Panc1 (cell line): ENCODE measurements at regions not wholly inside any gene's neighbourhood (a gene's known extent, or its start where the extent isn't known, plus 50 kb on each side); places are given as distances from the start of the nearest gene placed in this dataset.
A peak's percentile ranks its signal among the peaks of the same experiment; 100 is the strongest.
"Not testable (repeated sequence)": the region's sequence is repeated elsewhere in the genome, so short reads cannot be mapped to it uniquely, and the experiment has no call there.

Source experiments
- ATAC-seq: fragments of 200-7000 bp; cut with Tn5 transposase; 2 replicates; pipeline ENCODE4 v1.9.1; 2020; ENCODE audit warnings: mild to moderate bottlenecking, moderate library complexity
- BruUV-seq: library from RNA; stranded (reverse); fragments of 400-500 nt; replicated peaks from 2 replicates; lab custom pipeline; 2021; lab: Mats Ljungman, UMichigan
- CTCF ChIA-PET: fragments of 300-600 bp; sonication (Branson Sonifier 250); formaldehyde crosslinking; loops from one replicate; lab custom pipeline; 2022; ENCODE audit warnings: antibody characterized with exemption; lab: Charles Lee
- POLR2A ChIA-PET: fragments of 300-600 bp; sonication (Branson Sonifier 250); formaldehyde crosslinking; loops from one replicate; lab custom pipeline; 2022; ENCODE audit warnings: antibody characterized with exemption; lab: Charles Lee
- DNase-seq: peaks from one replicate; pipeline ENCODE4 v3.0.0-alpha.2; 2010; ENCODE audit warnings: low read depth, low spot score
- H3K27ac ChIP-seq: 2 replicates; pipeline ENCODE4 v1.5.1; 2011; ENCODE audit warnings: mild to moderate bottlenecking, low read length, inconsistent platforms
- H3K27me3 ChIP-seq: fragments of 200-500 bp; sonication (Bioruptor generic); 2 replicates; pipeline ENCODE4 v1.6.0; 2014; ENCODE audit warnings: low read length, inconsistent platforms; ENCODE audit not compliant: control insufficient read depth, insufficient read depth
- H3K36me3 ChIP-seq: fragments of 200-500 bp; sonication (Bioruptor generic); 2 replicates; pipeline ENCODE4 v1.5.1; 2014; ENCODE audit warnings: inconsistent platforms, mild to moderate bottlenecking, low read length, moderate library complexity; ENCODE audit not compliant: control insufficient read depth, insufficient read depth
- H3K4me1 ChIP-seq: 2 replicates; pipeline ENCODE4 v1.5.1; 2011; ENCODE audit warnings: inconsistent platforms, mild to moderate bottlenecking, low read length, moderate library complexity; ENCODE audit not compliant: control insufficient read depth, insufficient read depth
- H3K4me3 ChIP-seq, 2 experiments: 2 replicates each; pipeline ENCODE4 v1.5.1; 2011 to 2012; ENCODE audit warnings: low read depth in 2 of 2, low read length in 2 of 2, mild to moderate bottlenecking in 2 of 2, inconsistent platforms in 1 of 2, moderate library complexity in 1 of 2
- H3K9me3 ChIP-seq: fragments of 200-500 bp; sonication (Bioruptor generic); 2 replicates; pipeline ENCODE4 v1.5.1; 2014; ENCODE audit warnings: low read depth, mild to moderate bottlenecking, inconsistent platforms, low read length, moderate library complexity; ENCODE audit not compliant: control insufficient read depth, insufficient read depth
- CTCF ChIP-seq: fragments of 450-650 bp; IDR thresholded peaks from 2 replicates; pipeline ENCODE4 v1.5.1; 2017; ENCODE audit warnings: mild to moderate bottlenecking
- POLR2AphosphoS5 ChIP-seq: IDR thresholded peaks from 2 replicates; pipeline ENCODE4 v1.6.1; 2012; ENCODE audit warnings: mild to moderate bottlenecking, low read depth, low read length, moderate library complexity
- REST ChIP-seq, 2 experiments: IDR thresholded peaks; 2 replicates each; pipeline ENCODE4 v1.6.1; 2011 to 2012; ENCODE audit warnings: low read depth in 2 of 2, control low read depth in 1 of 2, low read length in 1 of 2, mild to moderate bottlenecking in 1 of 2, moderate library complexity in 1 of 2; ENCODE audit not compliant: insufficient read depth in 1 of 2
- SIN3A ChIP-seq: IDR thresholded peaks from 2 replicates; pipeline ENCODE4 v1.6.1; 2012; ENCODE audit warnings: low read depth, mild to moderate bottlenecking, low read length, moderate library complexity, borderline replicate concordance; ENCODE audit not compliant: insufficient read depth
- TCF7L2 ChIP-seq: IDR thresholded peaks from 2 replicates; pipeline ENCODE4 v1.6.1; 2011; ENCODE audit warnings: mild to moderate bottlenecking, low read depth, low read length, inconsistent platforms
- in situ Hi-C: cut with HindIII; loops from 2 replicates; pipeline ENCODE4 v1.10.0; 2016; ENCODE audit warnings: low sequenced_read_pairs, low pct_unique_long_range_greater_than_20kb
- intact Hi-C: fragments of 100-400 bp; cut with micrococcal nuclease; formaldehyde crosslinking; loops from one replicate; pipeline ENCODE4 v1.10.0; 2022; ENCODE audit not compliant: unreplicated experiment

GRCh38 chr1:244768186-244768585 is 67.3 kb upstream of the COX20 start:
- no peak for DNase-seq
- CTCF ChIA-PET = no interaction called here

GRCh38 chr1:244768804-244769203 is 66.7 kb upstream of the COX20 start:
- H3K27ac ChIP-seq = no peak overlapping the region
- TF ChIP-seq REST (IDR thresholded peaks at IDR 0.05; ENCODE audit: insufficient read depth in 1 of 2, low read depth in 2 of 2, low read length in 1 of 2) = no peak
- TF ChIP-seq TCF7L2 = no peak
- no peak for TF ChIP-seq POLR2AphosphoS5
- no peak for TF ChIP-seq CTCF
- TF ChIP-seq SIN3A = no peak
- no peaks in the 10 kb centered on the region for H3K4me1 ChIP-seq
- no peak overlapping the region for H3K4me3 ChIP-seq
- H3K27me3 ChIP-seq = no peaks in the 10 kb centered on the region
- no peaks in the 10 kb centered on the region for H3K36me3 ChIP-seq
- no TSS peak for BruUV-seq
- POLR2A ChIA-PET = no interaction called here
- intact Hi-C loops (no loop called here), in situ Hi-C loops (no loop called here)
- ATAC-seq (no peak), DNase-seq (no peak)
- no peaks in the 10 kb centered on the region for H3K9me3 ChIP-seq
- CTCF ChIA-PET = no interaction called here

More at GRCh38 chr1:244768186-244768585, 67.3 kb upstream of the COX20 start:
- 0 out of 2 replicates have a peak, but pooled peaks have one; percentile 21 for ATAC-seq
- BruUV-seq = no TSS peak
- H3K27me3 ChIP-seq = no peaks in the 10 kb centered on the region
- in situ Hi-C loops (no loop called here), intact Hi-C loops (no loop called here)
- H3K4me3 ChIP-seq = no peak overlapping the region
- POLR2A ChIA-PET = no interaction called here
- H3K27ac ChIP-seq = no peak overlapping the region
- H3K36me3 ChIP-seq = no peaks in the 10 kb centered on the region
- no peaks in the 10 kb centered on the region for H3K9me3 ChIP-seq
- H3K4me1 ChIP-seq = no peaks in the 10 kb centered on the region
- TF ChIP-seq TCF7L2 (no peak), POLR2AphosphoS5 (no peak), SIN3A (no peak), CTCF (no peak), REST (IDR thresholded peaks at IDR 0.05; ENCODE audit: insufficient read depth in 1 of 2, low read depth in 2 of 2, low read length in 1 of 2) (no peak)

GRCh38 chr1:244770556-244770955 is 64.9 kb upstream of the COX20 start:
- H3K27me3 ChIP-seq, CTCF ChIA-PET, H3K9me3 ChIP-seq, H3K4me3 ChIP-seq, in situ Hi-C loops, DNase-seq, H3K4me1 ChIP-seq, intact Hi-C loops, BruUV-seq, ATAC-seq, H3K36me3 ChIP-seq, H3K27ac ChIP-seq, POLR2A ChIA-PET: not testable (repeated sequence)
